SU-DHL-6 (cell line): ENCODE measurements at regions not wholly inside any gene's neighbourhood (a gene's known extent, or its start where the extent isn't known, plus 50 kb on each side); places are given as distances from the start of the nearest gene placed in this dataset.
"Not testable (repeated sequence)": the region's sequence is repeated elsewhere in the genome, so short reads cannot be mapped to it uniquely, and the experiment has no call there.

ENCODE experiments used
- H2AFZ ChIP-seq: fragments of 200-600 bp; sonication (generic); 2 replicates; pipeline ENCODE4 v1.6.1; 2014; ENCODE audit warnings: low read depth, mild to moderate bottlenecking, moderate library complexity, mixed read lengths, antibody characterized with exemption, low read length; ENCODE audit not compliant: severe bottlenecking
- H3F3A ChIP-seq: fragments of 200-600 bp; shearing (Covaris generic); 2 replicates; pipeline ENCODE4 v1.6.0; 2016; ENCODE audit warnings: antibody characterized with exemption, mild to moderate bottlenecking; ENCODE audit not compliant: insufficient read depth
- H3K27ac ChIP-seq: fragments of 200-600 bp; sonication (generic); 2 replicates; pipeline ENCODE4 v1.5.1; 2016; ENCODE audit warnings: low read depth, mild to moderate bottlenecking, low read length, moderate library complexity, mixed read lengths
- H3K27me3 ChIP-seq: fragments of 200-600 bp; sonication (generic), shearing (Covaris generic); 2 replicates; pipeline ENCODE4 v1.6.0; 2014; ENCODE audit warnings: mild to moderate bottlenecking, low read length
- H3K36me3 ChIP-seq: fragments of 200-600 bp; sonication (generic); 2 replicates; pipeline ENCODE4 v1.6.1; 2014; ENCODE audit warnings: mild to moderate bottlenecking, low read length, mixed read lengths
- H3K4me2 ChIP-seq: fragments of 300-600, 200-600 bp; shearing (Covaris generic), sonication (generic); 2 replicates; pipeline ENCODE4 v1.6.0; 2014; ENCODE audit warnings: low read length, low read depth, mild to moderate bottlenecking; ENCODE audit not compliant: poor library complexity, severe bottlenecking
- H3K4me3 ChIP-seq: fragments of 200-600 bp; sonication (generic); 2 replicates; pipeline ENCODE4 v1.5.1; 2014; ENCODE audit warnings: antibody characterized with exemption, low read length, mild to moderate bottlenecking, mixed read lengths; ENCODE audit not compliant: insufficient read depth, poor library complexity, severe bottlenecking
- H3K79me2 ChIP-seq: fragments of 200-600 bp; sonication (generic); 2 replicates; pipeline ENCODE4 v1.6.1; 2014; ENCODE audit warnings: mild to moderate bottlenecking, low read length, moderate library complexity; ENCODE audit not compliant: insufficient read depth
- H3K9ac ChIP-seq: fragments of 200-600 bp; sonication (generic); 2 replicates; pipeline ENCODE4 v1.7.0; 2014; ENCODE audit warnings: mild to moderate bottlenecking, low read length
- H3K9me2 ChIP-seq: fragments of 200-600 bp; sonication (generic); replicated peaks from 2 replicates; pipeline ENCODE4 v1.6.1; 2014; ENCODE audit warnings: low read length; ENCODE audit not compliant: insufficient read depth
- H3K9me3 ChIP-seq: fragments of 200-600 bp; sonication (generic); 2 replicates; pipeline ENCODE4 v1.6.1; 2014; ENCODE audit warnings: low read length, mixed read lengths; ENCODE audit not compliant: insufficient read depth
- H4K20me1 ChIP-seq: fragments of 200-600 bp; sonication (generic); 2 replicates; pipeline ENCODE4 v1.6.1; 2014; ENCODE audit warnings: low read depth, mild to moderate bottlenecking, antibody characterized with exemption, low read length, moderate library complexity, mixed read lengths
- EZH2phosphoT487 ChIP-seq: fragments of 200-600 bp; sonication (generic), shearing (Covaris generic); conservative IDR thresholded peaks from 2 replicates; pipeline ENCODE4 v1.6.1; 2018; ENCODE audit warnings: mild to moderate bottlenecking, antibody characterized with exemption, low read length, moderate library complexity, mixed read lengths
- TF ChIP-seq, protein P1 (sequence below): fragments of 200-600 bp; sonication (generic); IDR thresholded peaks from one replicate; pipeline ENCODE4 v1.5.1; 2017; ENCODE audit warnings: antibody characterized with exemption, mild to moderate bottlenecking, low read length, moderate library complexity; ENCODE audit not compliant: insufficient read depth, poor library complexity, severe bottlenecking

DNA sequence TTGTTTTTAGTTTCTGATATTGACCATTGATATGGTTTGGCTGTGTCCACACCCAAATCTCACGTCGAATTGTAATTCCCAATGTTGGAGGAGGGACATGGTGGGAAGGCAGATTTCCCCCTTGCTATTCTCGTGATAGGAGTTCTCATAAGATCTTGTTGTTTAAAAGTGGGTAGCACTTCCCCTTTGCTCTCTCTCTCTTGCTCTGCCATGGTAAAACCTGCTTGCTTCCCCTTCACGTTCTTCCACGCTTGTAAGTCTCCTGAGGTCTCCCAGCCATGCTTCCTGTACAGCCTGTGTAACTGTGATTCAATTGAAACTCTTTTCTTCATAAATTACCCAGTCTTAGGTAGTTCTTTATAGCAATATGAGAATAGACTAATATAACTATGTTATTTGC is 203.6 kb upstream of the CHORDC1 start:
- Histone ChIP-seq H3K9me2 (no peaks in the 10 kb centered on the region), H3F3A (no peaks in the 10 kb centered on the region)

DNA sequence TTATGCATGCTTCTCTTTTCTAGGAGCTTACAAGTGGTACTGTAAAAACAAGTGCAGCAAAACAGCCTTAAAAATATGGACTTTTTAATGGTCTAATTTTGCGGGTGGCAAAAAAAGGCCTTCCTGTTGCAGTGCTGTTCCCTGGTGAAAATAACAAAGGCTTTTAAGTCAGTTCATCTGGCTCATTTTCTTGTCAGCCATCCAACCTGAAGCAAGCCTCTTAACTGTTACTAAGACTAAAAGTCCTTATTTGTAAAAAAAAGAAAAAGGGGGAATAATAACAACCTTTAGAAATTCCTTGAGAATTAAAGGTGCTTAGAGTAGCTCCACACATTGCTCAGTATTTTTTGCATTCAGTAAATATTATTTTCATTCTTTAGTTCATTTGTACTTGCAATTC is 200.5 kb upstream of the CHORDC1 start:
- Histone ChIP-seq H3K4me3 (no peak overlapping the region), H3K36me3 (no peaks in the 10 kb centered on the region), H3K9me2 (no peaks in the 10 kb centered on the region), H2AFZ (no peak overlapping the region), H3K27ac (no peak overlapping the region), H3K79me2 (no peaks in the 10 kb centered on the region), H3K9ac (no peak overlapping the region), H3K27me3 (no peaks in the 10 kb centered on the region), H3F3A (no peaks in the 10 kb centered on the region), H4K20me1 (no peaks in the 10 kb centered on the region), H3K9me3 (no peaks in the 10 kb centered on the region), H3K4me2 (no peak overlapping the region)
- no peak for TF ChIP-seq EZH2phosphoT487

More for the DNA sequence above, 203.6 kb upstream of the CHORDC1 start:
- Histone ChIP-seq H3K79me2 (no peaks in the 10 kb centered on the region), H2AFZ (no peak overlapping the region), H4K20me1 (no peaks in the 10 kb centered on the region), H3K36me3 (no peaks in the 10 kb centered on the region), H3K4me2 (no peak overlapping the region), H3K9ac (no peak overlapping the region), H3K27ac (no peak overlapping the region), H3K27me3 (no peaks in the 10 kb centered on the region), H3K9me3 (no peaks in the 10 kb centered on the region), H3K4me3 (no peak overlapping the region)
- TF ChIP-seq EZH2phosphoT487 = no peak
- TF ChIP-seq, protein P1, sequence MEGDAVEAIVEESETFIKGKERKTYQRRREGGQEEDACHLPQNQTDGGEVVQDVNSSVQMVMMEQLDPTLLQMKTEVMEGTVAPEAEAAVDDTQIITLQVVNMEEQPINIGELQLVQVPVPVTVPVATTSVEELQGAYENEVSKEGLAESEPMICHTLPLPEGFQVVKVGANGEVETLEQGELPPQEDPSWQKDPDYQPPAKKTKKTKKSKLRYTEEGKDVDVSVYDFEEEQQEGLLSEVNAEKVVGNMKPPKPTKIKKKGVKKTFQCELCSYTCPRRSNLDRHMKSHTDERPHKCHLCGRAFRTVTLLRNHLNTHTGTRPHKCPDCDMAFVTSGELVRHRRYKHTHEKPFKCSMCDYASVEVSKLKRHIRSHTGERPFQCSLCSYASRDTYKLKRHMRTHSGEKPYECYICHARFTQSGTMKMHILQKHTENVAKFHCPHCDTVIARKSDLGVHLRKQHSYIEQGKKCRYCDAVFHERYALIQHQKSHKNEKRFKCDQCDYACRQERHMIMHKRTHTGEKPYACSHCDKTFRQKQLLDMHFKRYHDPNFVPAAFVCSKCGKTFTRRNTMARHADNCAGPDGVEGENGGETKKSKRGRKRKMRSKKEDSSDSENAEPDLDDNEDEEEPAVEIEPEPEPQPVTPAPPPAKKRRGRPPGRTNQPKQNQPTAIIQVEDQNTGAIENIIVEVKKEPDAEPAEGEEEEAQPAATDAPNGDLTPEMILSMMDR = no peak

DNA sequence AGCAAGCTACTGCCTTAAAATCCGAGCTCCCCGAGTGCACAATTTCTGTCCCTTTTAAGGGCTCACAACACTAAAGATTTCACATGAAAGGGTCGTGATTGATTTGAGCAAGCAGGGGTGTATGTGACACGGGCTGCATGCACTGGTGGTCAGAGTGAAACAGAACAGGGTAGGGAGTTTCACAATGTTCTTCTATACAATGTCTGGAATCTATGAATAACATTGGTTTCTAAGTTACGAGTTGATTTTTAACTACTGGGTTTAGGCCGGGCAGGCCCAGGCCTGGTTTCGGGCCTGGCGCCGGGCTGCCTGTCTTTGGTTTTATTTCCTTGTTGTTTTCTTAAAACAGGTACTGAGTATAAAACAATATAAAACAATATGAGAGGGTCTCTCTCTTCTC is 199.9 kb upstream of the CHORDC1 start:
- not testable (repeated sequence) for H4K20me1 ChIP-seq, H3K4me3 ChIP-seq, H3K36me3 ChIP-seq, H3K79me2 ChIP-seq, H3K9me3 ChIP-seq, H3F3A ChIP-seq, H3K27me3 ChIP-seq, H3K27ac ChIP-seq, H3K9ac ChIP-seq, H3K9me2 ChIP-seq, H2AFZ ChIP-seq, H3K4me2 ChIP-seq

DNA sequence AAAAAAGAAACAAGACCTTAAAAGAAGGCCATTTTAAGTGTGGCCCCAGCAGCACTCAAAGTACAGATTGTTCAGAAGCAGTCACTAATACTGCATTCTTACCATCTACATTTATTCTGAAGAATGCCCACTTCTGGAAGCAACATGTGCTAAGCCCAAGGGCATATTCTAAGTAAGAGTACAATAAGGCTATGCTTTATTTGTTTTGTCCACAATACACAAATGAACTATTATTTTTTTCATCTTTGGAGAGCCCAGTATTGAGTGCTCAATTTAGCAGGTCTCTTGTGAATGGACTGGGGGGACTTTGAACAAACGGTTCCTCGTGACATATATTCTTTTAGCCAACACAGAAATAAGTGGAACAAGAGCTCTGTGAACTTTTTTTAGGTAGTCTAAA is 191.4 kb upstream of the CHORDC1 start:
- TF ChIP-seq, protein P1 = no peak
- TF ChIP-seq EZH2phosphoT487 = no peak
- no peaks in the 10 kb centered on the region for H3K79me2 ChIP-seq
- H2AFZ ChIP-seq = no peak overlapping the region
- H3F3A ChIP-seq = no peaks in the 10 kb centered on the region
- no peak overlapping the region for H3K27ac ChIP-seq
- no peaks in the 10 kb centered on the region for H3K36me3 ChIP-seq
- no peaks in the 10 kb centered on the region for H4K20me1 ChIP-seq
- H3K4me3 ChIP-seq = no peak overlapping the region
- H3K9me2 ChIP-seq = no peaks in the 10 kb centered on the region; the same call in 1 of the 2 replicates
- no peak overlapping the region for H3K4me2 ChIP-seq
- no peaks in the 10 kb centered on the region for H3K9me3 ChIP-seq
- no peaks in the 10 kb centered on the region for H3K27me3 ChIP-seq
- H3K9ac ChIP-seq = no peak overlapping the region
